Activated T-cell treated with anti-CD3 and anti-CD28 coated beads, Interleukin-2, amount 50 U/mL, for 72 hours (primary cell): ENCODE measurements at regions not wholly inside any gene's neighbourhood (a gene's known extent, or its start where the extent isn't known, plus 50 kb on each side); places are given as distances from the start of the nearest gene placed in this dataset.
A peak's percentile ranks its signal among the peaks of the same experiment; 100 is the strongest.

Experiments
- ATAC-seq, 2 donors: fragments of 150-1000 bp; cut with Tn5 transposase; replicated peaks in 1 of 2; 2 replicates each; pipeline ENCODE4 v1.10.0; 2021; ENCODE audit warnings: moderate library complexity in 2 of 2, mild to moderate bottlenecking in 1 of 2
- DNase-seq, 2 donors: peaks; one replicate each; pipeline ENCODE4 v3.0.0; 2021 to 2022; ENCODE audit warnings: mixed read lengths in 1 of 2
- H3K27ac Mint-ChIP-seq: one replicate; pipeline ENCODE4 v1.8.0; 2022; ENCODE audit warnings: mild to moderate bottlenecking, moderate library complexity, mixed read lengths
- H3K27me3 Mint-ChIP-seq: one replicate; pipeline ENCODE4 v1.8.0; 2022; ENCODE audit warnings: low read depth, mixed read lengths
- H3K36me3 Mint-ChIP-seq, 2 donors: one replicate each; pipeline ENCODE4 v1.8.0; 2022; ENCODE audit warnings: mixed read lengths in 2 of 2, mild to moderate bottlenecking in 1 of 2; ENCODE audit not compliant: insufficient read depth in 2 of 2
- H3K4me1 Mint-ChIP-seq: one replicate; pipeline ENCODE4 v1.8.0; 2022; ENCODE audit warnings: low read depth, mixed read lengths
- H3K4me3 Mint-ChIP-seq, 2 donors: one replicate each; pipeline ENCODE4 v1.8.0; 2022; ENCODE audit warnings: mild to moderate bottlenecking in 2 of 2, mixed read lengths in 2 of 2, moderate library complexity in 2 of 2
- H3K9me3 Mint-ChIP-seq, 2 donors: one replicate each; pipeline ENCODE4 v1.8.0; 2022; ENCODE audit warnings: mixed read lengths in 2 of 2

- ATAC-seq (no peak), DNase-seq (no peak)
- Mint-ChIP-seq H3K27ac (no peak overlapping the region), H3K4me3 (no peak overlapping the region), H3K36me3 (no peaks in the 10 kb centered on the region), H3K27me3 (peaks cover 34% of the 10 kb centered on the region), H3K9me3 (no peaks in the 10 kb centered on the region), H3K4me1 (peaks cover 4% of the 10 kb centered on the region)
These were observed 1035.1 kb upstream of the NR2F2 start for GRCh38 chr15:95295363-95295762.

GRCh38 chr15:95295896-95296625 is 1034.4 kb upstream of the NR2F2 start:
- DNase-seq (no peak), ATAC-seq (no peak)
- no peak overlapping the region for H3K27ac Mint-ChIP-seq
- peaks cover 4% of the 10 kb centered on the region for H3K4me1 Mint-ChIP-seq
- H3K27me3 Mint-ChIP-seq = peaks cover 40% of the 10 kb centered on the region
- no peak overlapping the region for H3K4me3 Mint-ChIP-seq
- no peaks in the 10 kb centered on the region for H3K9me3 Mint-ChIP-seq
- H3K36me3 Mint-ChIP-seq = no peaks in the 10 kb centered on the region

DNA sequence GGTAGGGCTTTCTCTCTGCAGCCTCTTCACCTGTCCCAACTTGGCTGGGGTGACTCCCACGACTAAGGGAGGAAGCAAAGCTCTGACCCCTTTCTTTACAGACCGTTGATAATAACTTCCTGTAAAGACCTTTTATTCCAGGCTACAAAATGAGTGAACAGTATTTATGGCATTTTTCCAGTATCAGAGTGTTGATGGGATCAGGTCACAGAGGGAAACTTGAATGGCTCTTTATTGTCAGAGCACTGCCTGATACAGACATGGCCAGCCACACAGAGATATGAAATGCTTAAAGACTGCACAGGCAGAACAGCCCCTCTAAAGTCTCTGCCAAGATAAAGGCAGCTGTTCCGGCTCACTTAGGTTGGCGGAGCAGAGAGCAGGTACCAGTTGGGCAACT is 1033.9 kb upstream of the NR2F2 start:
- no peak overlapping the region for H3K27ac Mint-ChIP-seq
- DNase-seq = no peak
- no peaks in the 10 kb centered on the region for H3K36me3 Mint-ChIP-seq
- H3K9me3 Mint-ChIP-seq = peaks cover 0 to 2% of the 10 kb centered on the region in 2 donors
- H3K4me1 Mint-ChIP-seq = peaks cover 4% of the 10 kb centered on the region
- ATAC-seq = no peak
- H3K4me3 Mint-ChIP-seq = no peak overlapping the region
- peaks cover 46% of the 10 kb centered on the region for H3K27me3 Mint-ChIP-seq

GRCh38 chr15:95298729-95299128 is 1031.8 kb upstream of the NR2F2 start:
- DNase-seq (no peak), ATAC-seq (no peak)
- no peak overlapping the region for H3K4me3 Mint-ChIP-seq
- peaks cover 0 to 2% of the 10 kb centered on the region in 2 donors for H3K9me3 Mint-ChIP-seq
- peaks cover 42% of the 10 kb centered on the region for H3K27me3 Mint-ChIP-seq
- H3K4me1 Mint-ChIP-seq = peaks cover 4% of the 10 kb centered on the region
- no peak overlapping the region for H3K27ac Mint-ChIP-seq
- no peaks in the 10 kb centered on the region for H3K36me3 Mint-ChIP-seq

- H3K9me3 Mint-ChIP-seq = peaks cover 0 to 2% of the 10 kb centered on the region in 2 donors
- H3K4me3 Mint-ChIP-seq = no peak overlapping the region
- DNase-seq = no peak
- no peaks in the 10 kb centered on the region for H3K36me3 Mint-ChIP-seq
- no peak for ATAC-seq
- H3K27ac Mint-ChIP-seq = no peak overlapping the region
- peaks cover 17% of the 10 kb centered on the region for H3K4me1 Mint-ChIP-seq
- peaks cover 39% of the 10 kb centered on the region for H3K27me3 Mint-ChIP-seq
These were observed 1029.5 kb upstream of the NR2F2 start for GRCh38 chr15:95300958-95301357.

- Mint-ChIP-seq H3K36me3 (no peaks in the 10 kb centered on the region), H3K4me1 (peaks cover 17% of the 10 kb centered on the region), H3K27ac (no peak overlapping the region), H3K4me3 (no peak overlapping the region), H3K27me3 (peaks cover 39% of the 10 kb centered on the region), H3K9me3 (peaks cover 0 to 2% of the 10 kb centered on the region in 2 donors)
- DNase-seq = no peak
- no peak for ATAC-seq
These were observed 1028.3 kb upstream of the NR2F2 start for GRCh38 chr15:95302206-95302605.

DNA sequence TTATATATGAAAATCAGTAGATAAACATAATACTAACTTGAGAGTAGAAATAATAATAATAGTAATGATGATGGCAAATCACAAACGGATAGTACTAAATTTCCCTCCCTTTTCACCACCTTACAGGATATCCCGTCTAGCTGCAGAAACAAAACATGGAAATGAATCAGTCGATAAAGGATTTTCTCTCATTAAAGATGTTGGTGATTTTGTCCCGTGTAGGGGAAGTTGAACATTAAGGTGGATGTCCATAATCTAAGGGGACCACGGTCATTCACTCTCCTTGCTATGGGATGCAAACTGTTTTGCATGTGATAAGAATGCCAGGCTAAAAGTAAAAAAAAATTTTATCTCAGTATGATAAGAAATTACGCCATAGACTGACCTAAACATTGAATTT is 1027.7 kb upstream of the NR2F2 start:
- Mint-ChIP-seq H3K36me3 (no peaks in the 10 kb centered on the region), H3K9me3 (peaks cover 0 to 2% of the 10 kb centered on the region in 2 donors), H3K4me3 (no peak overlapping the region), H3K4me1 (peaks cover 17% of the 10 kb centered on the region), H3K27ac (no peak overlapping the region), H3K27me3 (peaks cover 39% of the 10 kb centered on the region)
- ATAC-seq (no peak), DNase-seq (no peak)

DNA sequence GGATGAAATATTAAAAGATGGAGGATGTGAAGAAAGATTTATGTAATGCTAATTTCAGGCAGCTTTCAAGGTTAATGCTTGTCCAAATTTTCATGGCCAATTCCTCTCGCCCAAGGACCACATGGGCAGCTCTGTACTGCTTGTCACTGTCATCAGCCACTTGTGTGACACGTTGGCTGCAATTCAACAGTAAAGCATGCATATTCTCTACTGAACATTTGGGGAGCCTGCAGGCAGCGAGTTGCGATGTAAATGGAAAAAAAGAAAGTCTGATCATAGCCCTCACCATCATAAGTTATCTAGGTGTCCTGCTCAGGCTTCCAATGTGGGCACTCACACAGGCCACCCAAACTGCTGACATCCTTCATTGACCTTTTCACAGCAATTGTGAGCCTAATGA is 1026.8 kb upstream of the NR2F2 start:
- Mint-ChIP-seq H3K4me1 (peaks cover 15% of the 10 kb centered on the region), H3K27ac (no peak overlapping the region), H3K36me3 (no peaks in the 10 kb centered on the region), H3K27me3 (peaks cover 39% of the 10 kb centered on the region), H3K9me3 (peaks cover 0 to 2% of the 10 kb centered on the region in 2 donors), H3K4me3 (no peak overlapping the region)
- DNase-seq (no peak), ATAC-seq (no peak)

GRCh38 chr15:95304151-95304946 is 1026.2 kb upstream of the NR2F2 start:
- H3K36me3 Mint-ChIP-seq = no peaks in the 10 kb centered on the region
- peaks cover 13% of the 10 kb centered on the region for H3K4me1 Mint-ChIP-seq
- DNase-seq (no peak), ATAC-seq (no peak)
- no peak overlapping the region for H3K27ac Mint-ChIP-seq
- H3K27me3 Mint-ChIP-seq = peaks cover 39% of the 10 kb centered on the region
- H3K9me3 Mint-ChIP-seq = peaks cover 0 to 2% of the 10 kb centered on the region in 2 donors
- H3K4me3 Mint-ChIP-seq = no peak overlapping the region

DNA sequence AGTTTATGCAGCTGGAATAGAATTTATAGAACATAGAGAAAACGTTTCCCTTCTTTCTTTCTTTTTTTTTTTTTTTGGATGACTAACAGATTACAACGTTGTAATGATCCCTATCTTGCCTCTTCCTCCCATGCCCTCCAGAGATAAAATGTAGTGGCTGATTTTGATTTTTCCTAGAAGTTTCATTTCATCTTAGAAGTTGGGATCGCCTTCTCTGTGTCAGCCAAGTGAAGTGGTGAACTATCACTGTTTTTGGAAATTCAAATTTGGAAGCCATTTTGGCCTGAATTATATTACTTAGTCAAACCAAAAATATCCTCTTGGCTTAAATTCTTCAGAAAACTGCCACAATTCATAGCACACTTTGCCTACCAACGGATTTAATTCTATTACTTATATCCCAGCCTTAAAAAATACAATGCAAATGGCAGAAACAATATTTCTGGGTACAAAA is 1025.5 kb upstream of the NR2F2 start:
- peaks cover 13% of the 10 kb centered on the region for H3K4me1 Mint-ChIP-seq
- H3K27me3 Mint-ChIP-seq = peaks cover 36% of the 10 kb centered on the region
- no peaks in the 10 kb centered on the region for H3K36me3 Mint-ChIP-seq
- ATAC-seq (no peak), DNase-seq (no peak)
- H3K27ac Mint-ChIP-seq = peak overlapping the region; percentile 53
- H3K9me3 Mint-ChIP-seq = peaks cover 0 to 2% of the 10 kb centered on the region in 2 donors
- no peak overlapping the region for H3K4me3 Mint-ChIP-seq

- Mint-ChIP-seq H3K9me3 (peaks cover 0 to 2% of the 10 kb centered on the region in 2 donors), H3K36me3 (no peaks in the 10 kb centered on the region), H3K4me1 (peaks cover 13% of the 10 kb centered on the region), H3K27ac (no peak overlapping the region), H3K4me3 (no peak overlapping the region), H3K27me3 (peaks cover 27% of the 10 kb centered on the region)
- no peak for ATAC-seq
- DNase-seq = no peak
These were observed 1023.4 kb upstream of the NR2F2 start for GRCh38 chr15:95307115-95307514.

DNA sequence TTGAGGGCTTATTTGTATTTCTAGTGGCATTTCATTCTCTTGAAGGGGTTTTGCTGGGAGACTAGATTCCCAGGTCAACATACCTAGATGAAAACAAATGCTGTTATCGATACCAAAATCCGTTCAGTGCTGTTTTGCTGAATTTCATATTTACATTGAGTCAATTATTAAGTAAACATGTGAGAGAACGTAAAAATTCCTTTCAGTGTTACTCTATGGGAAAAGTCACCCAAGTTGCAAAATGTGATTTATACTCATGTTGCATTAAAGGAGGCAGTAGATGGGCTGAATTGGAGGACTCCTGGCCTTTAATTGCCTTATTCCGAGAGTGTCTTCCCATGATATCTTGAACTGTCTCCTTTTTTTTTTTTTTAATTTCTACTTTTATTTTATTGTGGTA is 1011.3 kb upstream of the NR2F2 start:
- Mint-ChIP-seq H3K9me3 (peaks cover 3 to 6% of the 10 kb centered on the region in 2 donors), H3K36me3 (no peaks in the 10 kb centered on the region), H3K4me3 (no peak overlapping the region), H3K27ac (no peak overlapping the region), H3K4me1 (no peaks in the 10 kb centered on the region), H3K27me3 (peaks cover 26% of the 10 kb centered on the region)
- ATAC-seq (no peak), DNase-seq (no peak)

DNA sequence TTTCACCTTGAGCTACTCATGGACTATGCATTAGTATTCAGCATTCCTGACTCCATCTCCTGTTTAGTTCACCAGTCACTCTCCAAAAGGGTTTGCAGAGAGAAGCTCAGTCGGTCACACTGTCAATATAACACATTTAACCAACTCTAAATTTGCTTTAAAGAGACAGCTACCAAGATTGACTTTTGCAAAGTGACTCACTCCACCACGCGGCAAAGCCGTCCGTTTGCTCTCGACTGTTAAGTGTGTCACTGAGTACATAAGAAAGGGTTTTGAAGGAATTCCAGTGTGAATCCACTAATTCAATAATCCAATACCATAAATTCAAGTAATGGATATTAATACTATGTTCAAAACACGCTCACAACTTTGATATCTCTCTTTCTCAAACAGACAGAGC is 1006.7 kb upstream of the NR2F2 start:
- Mint-ChIP-seq H3K36me3 (no peaks in the 10 kb centered on the region), H3K4me3 (no peak overlapping the region), H3K27me3 (peaks cover 31% of the 10 kb centered on the region)

More for the DNA sequence above, 1006.7 kb upstream of the NR2F2 start:
- Mint-ChIP-seq H3K27ac (no peak overlapping the region), H3K4me1 (no peaks in the 10 kb centered on the region), H3K9me3 (no peaks in the 10 kb centered on the region)
- DNase-seq (no peak), ATAC-seq (no peak)
